T-cell (primary cell): ENCODE measurements at regions not wholly inside any gene's neighbourhood (a gene's known extent, or its start where the extent isn't known, plus 50 kb on each side); places are given as distances from the start of the nearest gene placed in this dataset.

Source experiments
- ATAC-seq, 4 experiments: fragments of 200-7000 bp in 3 of 4; fragments of 150-1000 bp in 1 of 4; cut with Tn5 transposase; replicated peaks in 1 of 4; 1 replicate in 3 of 4; 2 replicates in 1 of 4; pipeline ENCODE4 v1.10.0; 2021; ENCODE audit warnings: moderate library complexity in 3 of 4, mild to moderate bottlenecking in 2 of 4, moderate number of reproducible peaks in 1 of 4
- CTCF ChIA-PET, 2 donors: fragments of 300-600 bp; sonication (Branson Sonifier 250); formaldehyde crosslinking; loops; one replicate each; lab custom pipeline; 2022; ENCODE audit warnings: antibody characterized with exemption in 2 of 2; lab: Charles Lee
- POLR2A ChIA-PET, 2 donors: fragments of 300-600 bp; sonication (Branson Sonifier 250); formaldehyde crosslinking; loops; one replicate each; lab custom pipeline; 2022; ENCODE audit warnings: antibody characterized with exemption in 2 of 2; lab: Charles Lee
- DNase-seq, 35 experiments: peaks; one replicate each; pipeline versions ENCODE4 v3.0.0 to v3.0.0-alpha.2; 2013 to 2023
- H3K27ac ChIP-seq: one replicate; pipeline ENCODE4 v1.5.1; 2013; ENCODE audit warnings: low read length
- H3K27me3 ChIP-seq, 2 experiments: replicated peaks in 1 of 2; 1 replicate in 1 of 2; 2 replicates in 1 of 2; pipeline versions ENCODE4 v1.6.1 to v1.7.0; 2013; ENCODE audit warnings: low read length in 1 of 2, mixed read lengths in 1 of 2; ENCODE audit not compliant: control insufficient read depth in 2 of 2, insufficient read depth in 2 of 2; ENCODE audit errors: extremely low read depth in 1 of 2
- H3K36me3 ChIP-seq, 2 donors: 1 replicate in 1 of 2; 2 replicates in 1 of 2; pipeline versions ENCODE4 v1.6.1 to v1.7.0; 2013; ENCODE audit warnings: low read length in 1 of 2; ENCODE audit not compliant: control insufficient read depth in 2 of 2, insufficient read depth in 1 of 2; ENCODE audit errors: extremely low read depth in 1 of 2
- H3K4me1 ChIP-seq, 2 experiments: 1 replicate in 1 of 2; 2 replicates in 1 of 2; pipeline versions ENCODE4 v1.6.1 to v1.7.0; 2013; ENCODE audit warnings: low read length in 2 of 2, mixed read lengths in 1 of 2; ENCODE audit not compliant: insufficient read depth in 2 of 2, control insufficient read depth in 1 of 2; ENCODE audit errors: extremely low read depth in 1 of 2
- H3K4me3 ChIP-seq, 2 donors: 1 replicate in 1 of 2; 2 replicates in 1 of 2; pipeline versions ENCODE4 v1.5.1 to v1.7.0; 2013; ENCODE audit warnings: mild to moderate bottlenecking in 2 of 2, low read length in 1 of 2, moderate library complexity in 1 of 2; ENCODE audit not compliant: control insufficient read depth in 1 of 2; ENCODE audit errors: extremely low read depth in 1 of 2
- H3K9me3 ChIP-seq: 2 replicates; pipeline ENCODE4 v1.7.0; 2013
- H3K27ac Mint-ChIP-seq, 2 donors: one replicate each; pipeline ENCODE4 v1.8.0; 2020 to 2021; ENCODE audit warnings: mild to moderate bottlenecking in 2 of 2, mixed read lengths in 2 of 2
- H3K27me3 Mint-ChIP-seq, 2 donors: one replicate each; pipeline ENCODE4 v1.8.0; 2021 to 2022; ENCODE audit warnings: mixed read lengths in 2 of 2
- H3K36me3 Mint-ChIP-seq: one replicate; pipeline ENCODE4 v1.8.0; 2021; ENCODE audit warnings: mixed read lengths
- H3K4me1 Mint-ChIP-seq, 3 donors: one replicate each; pipeline ENCODE4 v1.8.0; 2020 to 2022; ENCODE audit warnings: mixed read lengths in 3 of 3, mild to moderate bottlenecking in 1 of 3
- H3K4me3 Mint-ChIP-seq, 3 donors: one replicate each; pipeline ENCODE4 v1.8.0; 2020 to 2022; ENCODE audit warnings: mild to moderate bottlenecking in 3 of 3, mixed read lengths in 3 of 3, moderate library complexity in 3 of 3
- H3K9me3 Mint-ChIP-seq, 3 donors: one replicate each; pipeline ENCODE4 v1.8.0; 2020 to 2022; ENCODE audit warnings: mixed read lengths in 3 of 3
- WGBS: methylation state at CpG from one replicate; pipeline ENCODE4 v1.1.5; 2013; ENCODE audit warnings: missing lambda C conversion rate; ENCODE audit not compliant: insufficient coverage; 5-methylcytosine and 5-hydroxymethylcytosine counted together

DNA sequence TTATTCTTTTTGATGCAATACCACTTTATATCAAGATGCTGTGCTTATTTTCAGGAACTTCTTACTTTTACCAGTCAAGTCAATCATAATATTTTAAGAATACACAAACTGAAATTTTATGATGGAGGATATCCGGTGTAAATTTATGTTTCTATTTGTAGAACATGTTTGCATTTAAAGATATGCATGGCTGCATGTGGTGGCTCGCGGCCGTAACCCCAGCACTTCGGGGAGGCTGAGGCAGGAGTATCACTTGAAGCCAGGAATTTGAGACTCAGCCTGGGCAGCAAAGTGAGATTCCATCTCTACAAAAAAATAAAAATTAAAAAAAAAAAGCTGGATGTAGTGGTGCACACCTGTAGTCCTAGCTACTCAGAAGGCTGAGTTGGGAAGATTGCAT, 73.5 kb upstream of the ALDH1A1 start:
- Histone ChIP-seq H3K27me3 (no peaks in the 10 kb centered on the region), H3K9me3 (no peaks in the 10 kb centered on the region), H3K4me1 (no peaks in the 10 kb centered on the region), H3K4me3 (no peak overlapping the region), H3K27ac (no peak overlapping the region), H3K36me3 (no peaks in the 10 kb centered on the region)
- no CpG with 5 or more reads among the region's 5 CpGs for WGBS
- Mint-ChIP-seq H3K36me3 (no peaks in the 10 kb centered on the region), H3K27me3 (peaks cover 3% of the 10 kb centered on the region in 2 donors), H3K4me1 (peaks cover 0 to 9% (median 8%) of the 10 kb centered on the region in 3 donors), H3K4me3 (no peak overlapping the region), H3K9me3 (no peaks in the 10 kb centered on the region), H3K27ac (no peak overlapping the region)
- DNase-seq = no peak
- POLR2A ChIA-PET = no interaction called here
- CTCF ChIA-PET = interaction anchor here in 1 of 2 donors (0.7 kb wide), 1 partner anchor 43 kb away, joined by 3 read pairs; no protein-coding TSS in a partner anchor
- ATAC-seq = no peak

DNA sequence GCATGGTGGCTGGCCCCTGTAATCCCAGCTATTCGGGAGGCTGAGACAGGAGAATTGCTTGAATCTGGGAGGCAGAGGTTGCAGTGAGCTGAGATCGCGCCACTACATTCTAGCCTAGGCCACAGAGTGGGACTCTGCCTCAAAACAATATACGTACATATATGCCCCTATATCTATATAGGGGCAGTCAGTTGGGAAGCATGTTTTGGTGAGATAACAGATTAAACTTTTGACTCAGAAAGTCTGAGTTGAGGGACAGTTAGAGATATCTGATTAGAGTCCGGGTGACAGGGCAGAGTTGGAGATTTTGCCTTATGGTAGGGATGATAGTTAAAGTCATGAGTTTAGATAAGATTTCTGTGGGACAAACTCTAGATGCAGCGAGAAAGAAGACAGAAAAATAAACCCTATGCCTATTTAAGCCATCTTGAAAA, 71.8 kb upstream of the ALDH1A1 start:
- H3K9me3 ChIP-seq = no peaks in the 10 kb centered on the region
- no peaks in the 10 kb centered on the region for H3K36me3 ChIP-seq
- CTCF ChIA-PET = interaction anchor here in 1 of 2 donors (0.6 to 0.7 kb wide), 2 partner anchors 618 to 743 kb away, joined by 3 to 5 read pairs; no protein-coding TSS in a partner anchor
- H3K4me3 ChIP-seq = no peak overlapping the region
- WGBS = no CpG with 5 or more reads among the region's 6 CpGs
- ATAC-seq = no peak
- peaks cover 0 to 9% (median 8%) of the 10 kb centered on the region in 3 donors for H3K4me1 Mint-ChIP-seq
- H3K4me3 Mint-ChIP-seq = no peak overlapping the region
- no peak overlapping the region for H3K27ac ChIP-seq
- peaks cover 6 to 10% of the 10 kb centered on the region in 2 donors for H3K27me3 Mint-ChIP-seq
- no peaks in the 10 kb centered on the region for H3K9me3 Mint-ChIP-seq
- no peak for DNase-seq
- no peaks in the 10 kb centered on the region for H3K4me1 ChIP-seq
- no peaks in the 10 kb centered on the region for H3K27me3 ChIP-seq
- no peak overlapping the region for H3K27ac Mint-ChIP-seq
- POLR2A ChIA-PET = no interaction called here
- H3K36me3 Mint-ChIP-seq = no peaks in the 10 kb centered on the region

DNA sequence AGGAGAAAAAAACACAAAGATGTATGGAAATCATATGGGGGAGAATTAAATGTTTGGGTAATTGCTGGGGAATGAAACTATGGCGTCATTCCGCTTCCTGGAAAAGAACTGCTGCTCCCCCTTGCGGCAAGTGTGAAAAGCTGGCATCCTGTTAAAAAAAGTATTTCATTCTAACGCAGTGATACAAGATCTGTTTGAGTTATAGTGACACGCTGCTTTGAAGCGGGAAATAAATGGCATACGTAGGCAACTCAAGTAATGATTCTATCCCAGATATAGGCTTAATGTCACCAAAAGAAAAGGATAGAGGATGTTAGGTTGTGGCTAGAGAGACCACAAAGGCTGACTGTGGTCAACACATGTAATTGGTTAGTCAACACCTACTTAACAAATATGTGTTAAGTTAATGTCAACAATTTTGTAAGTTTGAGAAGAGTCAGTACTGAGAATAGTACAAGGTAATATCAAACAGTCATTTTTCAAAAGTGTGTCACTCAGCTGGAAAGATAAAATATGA, 70.2 kb upstream of the ALDH1A1 start:
- Histone ChIP-seq H3K4me3 (no peak overlapping the region), H3K4me1 (no peaks in the 10 kb centered on the region), H3K36me3 (no peaks in the 10 kb centered on the region), H3K27ac (no peak overlapping the region), H3K27me3 (no peaks in the 10 kb centered on the region), H3K9me3 (no peaks in the 10 kb centered on the region)
- no CpG with 5 or more reads among the region's 7 CpGs for WGBS
- H3K27ac Mint-ChIP-seq = no peak overlapping the region
- ChIA-PET CTCF (interaction anchor here (0.6 to 2.7 kb wide), 7 partner anchors 9 to 742 kb away, joined by 3 to 9 read pairs (median 4); no protein-coding TSS in a partner anchor), POLR2A (no interaction called here)
- H3K4me1 Mint-ChIP-seq = peaks cover 0 to 9% (median 8%) of the 10 kb centered on the region in 3 donors
- ATAC-seq = peak in 1 of 4 experiments; percentile 34
- H3K4me3 Mint-ChIP-seq = no peak overlapping the region
- peaks cover 8 to 10% of the 10 kb centered on the region in 2 donors for H3K27me3 Mint-ChIP-seq
- DNase-seq = peak in 26 of 35 experiments; percentile 0 to 65 (median 10)
- peaks cover 0 to 2% (median under 1%) of the 10 kb centered on the region in 3 donors for H3K9me3 Mint-ChIP-seq
- no peaks in the 10 kb centered on the region for H3K36me3 Mint-ChIP-seq

DNA sequence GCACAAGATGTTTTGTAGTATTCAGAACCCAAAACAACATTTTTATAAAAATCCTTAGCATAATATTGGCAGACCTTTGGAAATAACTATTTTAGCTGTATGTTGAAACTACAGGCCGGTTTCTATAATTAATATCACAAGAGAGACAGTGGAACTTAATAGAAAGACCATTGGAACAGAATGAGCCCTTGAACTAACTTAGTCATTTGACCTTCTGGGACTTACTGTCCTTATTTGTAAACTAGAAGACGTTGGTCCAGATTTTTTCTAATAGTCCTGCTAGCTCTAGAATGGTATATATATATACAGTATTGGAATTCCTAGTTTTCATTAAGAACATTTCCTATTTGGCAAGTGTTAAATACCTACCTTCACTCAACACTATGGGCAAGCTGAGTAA, 69.5 kb upstream of the ALDH1A1 start:
- Mint-ChIP-seq H3K27ac (no peak overlapping the region), H3K4me3 (no peak overlapping the region), H3K27me3 (peaks cover 10 to 11% of the 10 kb centered on the region in 2 donors), H3K4me1 (peaks cover 0 to 9% (median 8%) of the 10 kb centered on the region in 3 donors), H3K9me3 (peaks cover 3 to 5% (median 3%) of the 10 kb centered on the region in 3 donors), H3K36me3 (no peaks in the 10 kb centered on the region)
- ChIA-PET POLR2A (interaction anchor here in 1 of 2 donors (0.6 kb wide), 1 partner anchor 227 kb away, joined by 3 read pairs; no protein-coding TSS in a partner anchor), CTCF (interaction anchor here (1.0 to 2.7 kb wide), 6 partner anchors 8 to 741 kb away, joined by 3 to 9 read pairs (median 4); no protein-coding TSS in a partner anchor)
- no peaks in the 10 kb centered on the region for H3K27me3 ChIP-seq
- no peak overlapping the region for H3K27ac ChIP-seq
- no peak overlapping the region for H3K4me3 ChIP-seq
- no peaks in the 10 kb centered on the region for H3K36me3 ChIP-seq
- DNase-seq (no peak), ATAC-seq (no peak)
- H3K4me1 ChIP-seq = no peaks in the 10 kb centered on the region
- 80% methylated on average over 1 of the region's 2 CpGs for WGBS
- no peaks in the 10 kb centered on the region for H3K9me3 ChIP-seq

DNA sequence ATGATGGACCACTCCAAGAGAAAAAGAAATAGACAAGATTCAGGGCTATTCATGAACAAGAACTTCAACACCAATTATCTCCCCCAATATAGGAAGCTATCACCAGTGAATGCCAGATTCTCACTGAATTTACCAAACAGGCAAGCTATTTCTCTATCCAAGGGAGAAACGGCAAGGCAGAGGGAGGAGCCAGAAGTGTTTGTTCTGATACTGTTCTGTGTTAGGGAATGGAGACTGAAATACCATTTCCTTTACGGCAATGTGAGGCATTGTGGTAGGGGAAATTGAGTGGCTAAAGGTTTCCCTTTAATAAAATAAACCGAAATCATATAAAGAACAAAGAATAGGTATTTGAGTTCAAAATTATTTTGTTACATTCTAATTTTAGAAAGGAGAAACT, 68.0 kb upstream of the ALDH1A1 start:
- Mint-ChIP-seq H3K4me1 (peaks cover 0 to 9% (median 8%) of the 10 kb centered on the region in 3 donors), H3K9me3 (peaks cover 3 to 5% (median 3%) of the 10 kb centered on the region in 3 donors), H3K27ac (no peak overlapping the region), H3K4me3 (no peak overlapping the region), H3K36me3 (no peaks in the 10 kb centered on the region), H3K27me3 (peaks cover 10 to 13% of the 10 kb centered on the region in 2 donors)
- CTCF ChIA-PET = no interaction called here
- ATAC-seq (no peak), DNase-seq (no peak)
- no peaks in the 10 kb centered on the region for H3K4me1 ChIP-seq
- no peak overlapping the region for H3K4me3 ChIP-seq
- no peaks in the 10 kb centered on the region for H3K9me3 ChIP-seq
- H3K27me3 ChIP-seq = no peaks in the 10 kb centered on the region
- no peaks in the 10 kb centered on the region for H3K36me3 ChIP-seq
- no CpG with 5 or more reads among the region's 3 CpGs for WGBS
- no peak overlapping the region for H3K27ac ChIP-seq
- POLR2A ChIA-PET = no interaction called here

DNA sequence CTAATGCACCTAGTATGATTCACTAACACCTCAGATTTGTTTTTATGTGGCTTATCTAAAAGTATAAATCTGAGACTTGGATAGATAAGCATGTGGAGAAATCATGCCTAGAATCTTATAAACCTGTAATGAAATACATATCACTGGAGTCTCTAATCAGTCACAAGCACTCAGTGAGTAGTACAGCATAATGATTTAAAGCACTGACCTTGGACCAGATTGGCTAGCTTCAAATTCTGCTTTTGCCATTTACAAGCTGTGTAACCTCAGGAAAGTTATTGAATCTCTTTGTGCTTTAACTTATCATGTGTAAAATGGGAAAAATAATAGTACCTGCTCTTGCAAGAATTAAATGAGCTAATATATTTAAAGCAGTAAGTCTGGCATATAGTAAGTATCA, 61.2 kb upstream of the ALDH1A1 start:
- ChIA-PET POLR2A (no interaction called here), CTCF (interaction anchor here in 1 of 2 donors (0.6 kb wide), 2 partner anchors 9 to 707 kb away, joined by 3 read pairs; no protein-coding TSS in a partner anchor)
- Mint-ChIP-seq H3K27ac (no peak overlapping the region), H3K4me1 (no peaks in the 10 kb centered on the region), H3K36me3 (no peaks in the 10 kb centered on the region), H3K27me3 (peaks cover 21 to 29% of the 10 kb centered on the region in 2 donors), H3K9me3 (peaks cover 3 to 5% (median 3%) of the 10 kb centered on the region in 3 donors), H3K4me3 (no peak overlapping the region)
- Histone ChIP-seq H3K9me3 (no peaks in the 10 kb centered on the region), H3K4me3 (no peak overlapping the region), H3K27me3 (peaks cover 0 to 4% of the 10 kb centered on the region in 2 experiments), H3K27ac (no peak overlapping the region), H3K4me1 (no peaks in the 10 kb centered on the region), H3K36me3 (no peaks in the 10 kb centered on the region)
- DNase-seq = no peak
- no peak for ATAC-seq
